OCI-LY7 (cell line): ENCODE measurements at regions not wholly inside any gene's neighbourhood (a gene's known extent, or its start where the extent isn't known, plus 50 kb on each side); places are given as distances from the start of the nearest gene placed in this dataset.

Experiments
- BruUV-seq: library from RNA; stranded (reverse); fragments of 400-500 nt; replicated peaks from 2 replicates; lab custom pipeline; 2021; lab: Mats Ljungman, UMichigan
- CTCF ChIA-PET: fragments of 300-600 bp; sonication (Branson Sonifier 250); formaldehyde crosslinking; loops from one replicate; lab custom pipeline; 2022; ENCODE audit warnings: antibody characterized with exemption; ENCODE audit not compliant: unreplicated experiment; lab: Charles Lee
- POLR2A ChIA-PET: fragments of 300-600 bp; sonication (Branson Sonifier 250); formaldehyde crosslinking; loops from one replicate; lab custom pipeline; 2022; ENCODE audit warnings: antibody characterized with exemption; lab: Charles Lee
- DNase-seq: peaks from one replicate; pipeline ENCODE4 v3.0.0-alpha.2; 2015; ENCODE audit warnings: low spot score
- H2AFZ ChIP-seq: fragments of 200-600 bp; sonication (generic), shearing (Covaris generic); 2 replicates; pipeline ENCODE4 v1.6.1; 2014; ENCODE audit warnings: mild to moderate bottlenecking, antibody characterized with exemption, low read length, moderate library complexity
- H3K27ac ChIP-seq: fragments of 200-600 bp; sonication (generic); 2 replicates; pipeline ENCODE4 v1.5.1; 2014; ENCODE audit warnings: mixed run types, low read depth, mild to moderate bottlenecking, moderate library complexity, low read length, inconsistent platforms; ENCODE audit not compliant: poor library complexity, severe bottlenecking
- H3K36me3 ChIP-seq: fragments of 200-600 bp; sonication (generic); 2 replicates; pipeline ENCODE4 v1.6.1; 2014; ENCODE audit warnings: mild to moderate bottlenecking, antibody characterized with exemption, low read length, moderate library complexity, mixed read lengths; ENCODE audit not compliant: insufficient read depth
- H3K4me1 ChIP-seq: fragments of 200-600 bp; sonication (generic); 2 replicates; pipeline ENCODE4 v1.5.1; 2014; ENCODE audit warnings: mild to moderate bottlenecking, low read length; ENCODE audit not compliant: insufficient read depth, poor library complexity, severe bottlenecking
- H3K4me2 ChIP-seq: fragments of 200-600 bp; sonication (generic); 2 replicates; pipeline ENCODE4 v1.6.1; 2014; ENCODE audit warnings: mild to moderate bottlenecking, low read length
- H3K4me3 ChIP-seq: fragments of 200-600 bp; sonication (generic); 2 replicates; pipeline ENCODE4 v1.5.1; 2014; ENCODE audit warnings: mild to moderate bottlenecking, low read depth, low read length; ENCODE audit not compliant: poor library complexity, severe bottlenecking
- H3K79me2 ChIP-seq: fragments of 200-600 bp; sonication (generic); 2 replicates; pipeline ENCODE4 v1.6.1; 2016; ENCODE audit warnings: low read depth, mild to moderate bottlenecking, low read length, moderate library complexity, mixed read lengths; ENCODE audit not compliant: insufficient read depth
- H3K9me2 ChIP-seq: fragments of 200-600 bp; sonication (generic); 2 replicates; pipeline ENCODE4 v1.6.1; 2016; ENCODE audit warnings: mild to moderate bottlenecking, low read length, mixed read lengths; ENCODE audit not compliant: insufficient read depth
- H3K9me3 ChIP-seq: fragments of 200-600 bp; sonication (generic); 2 replicates; pipeline ENCODE4 v1.6.1; 2014; ENCODE audit warnings: mild to moderate bottlenecking, mixed run types, low read length, mixed read lengths
- H4K20me1 ChIP-seq: fragments of 200-600 bp; sonication (generic); 2 replicates; pipeline ENCODE4 v1.6.1; 2014; ENCODE audit warnings: mild to moderate bottlenecking, antibody characterized with exemption, low read length, moderate library complexity, mixed read lengths; ENCODE audit not compliant: insufficient read depth
- CTCF ChIP-seq: fragments of 200-600 bp; sonication (generic); conservative IDR thresholded peaks from 2 replicates; pipeline ENCODE4 v1.5.1; 2014; ENCODE audit warnings: mild to moderate bottlenecking, antibody characterized with exemption, low read length, moderate library complexity, mixed read lengths
- EZH2phosphoT487 ChIP-seq: fragments of 200-600 bp; sonication (generic); IDR thresholded peaks from 2 replicates; pipeline ENCODE4 v1.6.1; 2018; ENCODE audit warnings: low read depth, borderline replicate concordance, mild to moderate bottlenecking, mixed run types, antibody characterized with exemption, low read length, moderate library complexity, mixed read lengths
- intact Hi-C: fragments of 100-400 bp; cut with micrococcal nuclease; formaldehyde crosslinking; loops from one replicate; pipeline ENCODE4 v1.10.0; 2022; ENCODE audit not compliant: unreplicated experiment

GRCh38 chr10:36994886-36995285 is 130.5 kb upstream of the ANKRD30A start:
- BruUV-seq: no TSS peak
- intact Hi-C loops: no loop called here
- H2AFZ ChIP-seq: no peak overlapping the region
- H3K4me2 ChIP-seq: no peak overlapping the region
- H3K9me3 ChIP-seq: no peaks in the 10 kb centered on the region
- H4K20me1 ChIP-seq: no peaks in the 10 kb centered on the region
- no peak for TF ChIP-seq CTCF
- no peak for TF ChIP-seq EZH2phosphoT487
- ChIA-PET POLR2A (no interaction called here), CTCF (no interaction called here)
- no peaks in the 10 kb centered on the region for H3K36me3 ChIP-seq
- DNase-seq: no peak
- H3K4me3 ChIP-seq: no peak overlapping the region
- H3K9me2 ChIP-seq: no peaks in the 10 kb centered on the region
- H3K27ac ChIP-seq: no peak overlapping the region
- no peaks in the 10 kb centered on the region for H3K79me2 ChIP-seq
- no peaks in the 10 kb centered on the region for H3K4me1 ChIP-seq

GRCh38 chr10:36989233-36989632 is 136.2 kb upstream of the ANKRD30A start:
- ChIA-PET POLR2A (no interaction called here), CTCF (no interaction called here)
- H3K4me3 ChIP-seq: no peak overlapping the region
- BruUV-seq: no TSS peak
- H3K9me3 ChIP-seq: no peaks in the 10 kb centered on the region
- H3K27ac ChIP-seq: no peak overlapping the region
- DNase-seq: no peak
- no peak overlapping the region for H3K4me2 ChIP-seq
- no peaks in the 10 kb centered on the region for H4K20me1 ChIP-seq
- H3K79me2 ChIP-seq: no peaks in the 10 kb centered on the region
- intact Hi-C loops: no loop called here
- TF ChIP-seq EZH2phosphoT487 (no peak), CTCF (no peak)
- no peaks in the 10 kb centered on the region for H3K9me2 ChIP-seq
- no peaks in the 10 kb centered on the region for H3K36me3 ChIP-seq
- H2AFZ ChIP-seq: no peak overlapping the region
- no peaks in the 10 kb centered on the region for H3K4me1 ChIP-seq

GRCh38 chr10:36946598-36946997 is 178.8 kb upstream of the ANKRD30A start:
- Histone ChIP-seq H3K4me1 (no peaks in the 10 kb centered on the region), H3K36me3 (no peaks in the 10 kb centered on the region), H3K27ac (no peak overlapping the region), H3K4me3 (no peak overlapping the region), H3K79me2 (no peaks in the 10 kb centered on the region), H2AFZ (no peak overlapping the region), H3K9me2 (no peaks in the 10 kb centered on the region), H3K9me3 (no peaks in the 10 kb centered on the region), H3K4me2 (no peak overlapping the region), H4K20me1 (no peaks in the 10 kb centered on the region)
- intact Hi-C loops: no loop called here
- CTCF ChIA-PET: no interaction called here
- BruUV-seq: no TSS peak
- TF ChIP-seq CTCF (no peak), EZH2phosphoT487 (no peak)
- POLR2A ChIA-PET: interaction anchor here (0.6 kb wide), 1 partner anchor 838 kb away, joined by 3 read pairs; no protein-coding TSS in a partner anchor
- no peak for DNase-seq
